ENCODE measurements at regions not wholly inside any gene's neighbourhood (a gene's known extent, or its start where the extent isn't known, plus 50 kb on each side); places are given as distances from the start of the nearest gene placed in this dataset.

DNA sequence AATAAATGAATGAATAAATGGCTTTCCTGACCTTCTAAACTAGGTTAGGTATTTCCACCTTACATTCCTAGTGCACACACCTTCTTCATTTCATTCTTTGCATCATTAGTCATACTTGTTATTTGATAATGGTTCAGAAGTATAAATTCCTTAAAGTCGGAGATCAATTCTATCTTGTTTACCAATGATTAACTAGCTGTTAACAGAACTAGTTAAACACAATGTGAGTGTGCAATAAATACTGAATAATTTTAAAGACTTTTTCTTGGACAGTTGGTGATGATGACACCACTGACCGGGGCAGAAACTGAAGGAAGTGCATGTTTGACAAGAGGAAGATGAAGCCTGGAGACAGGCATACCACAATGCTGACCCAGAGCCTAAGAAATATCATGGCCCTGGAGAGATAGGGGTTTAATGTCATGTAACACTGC is 207.1 kb upstream of the DEPDC1 start:
- no peak for TF ChIP-seq MAX (IDR thresholded peaks at IDR 0.05)
- no peak for TF ChIP-seq CTCF (IDR thresholded peaks at IDR 0.05; ENCODE audit: low read depth, low read length, missing input control)
- no peak for TF ChIP-seq TAF1 (conservative IDR thresholded peaks at IDR 0.05)
- TF ChIP-seq SP1 (IDR thresholded peaks at IDR 0.05): no peak
